WI38 (cell line): ENCODE measurements at regions not wholly inside any gene's neighbourhood (a gene's known extent, or its start where the extent isn't known, plus 50 kb on each side); places are given as distances from the start of the nearest gene placed in this dataset.
A peak's percentile ranks its signal among the peaks of the same experiment; 100 is the strongest.

ENCODE experiments used
- H3K4me3 ChIP-seq: 2 replicates; pipeline ENCODE4 v1.5.1; 2011; ENCODE audit warnings: low read depth, mild to moderate bottlenecking, control low read depth, low read length
- CTCF ChIP-seq: IDR thresholded peaks from 2 replicates; pipeline ENCODE4 v1.5.1; 2012; ENCODE audit warnings: low read depth, mild to moderate bottlenecking, control low read depth, low read length

- H3K4me3 ChIP-seq: no peak overlapping the region
- no peak for TF ChIP-seq CTCF
Measured at GRCh38 chr9:26742828-26743476, 149.7 kb downstream of the CAAP1 start.

GRCh38 chr9:26735160-26735559 is 157.4 kb downstream of the CAAP1 start:
- TF ChIP-seq CTCF: no peak

GRCh38 chr9:26729187-26729586 is 163.4 kb downstream of the CAAP1 start:
- TF ChIP-seq CTCF: no peak
- H3K4me3 ChIP-seq: no peak overlapping the region

More at GRCh38 chr9:26735160-26735559, 157.4 kb downstream of the CAAP1 start:
- no peak overlapping the region for H3K4me3 ChIP-seq

GRCh38 chr9:26727471-26727870 is 165.1 kb downstream of the CAAP1 start:
- TF ChIP-seq CTCF: no peak
- H3K4me3 ChIP-seq: no peak overlapping the region

GRCh38 chr9:26725573-26725972 is 167.0 kb downstream of the CAAP1 start:
- no peak for TF ChIP-seq CTCF

GRCh38 chr9:26723486-26723885 is 169.1 kb downstream of the CAAP1 start:
- peak; percentile 37; the same call in 1 of the 2 replicates for TF ChIP-seq CTCF
- H3K4me3 ChIP-seq: no peak overlapping the region

More at GRCh38 chr9:26725573-26725972, 167.0 kb downstream of the CAAP1 start:
- H3K4me3 ChIP-seq: no peak overlapping the region

- H3K4me3 ChIP-seq: no peak overlapping the region
- TF ChIP-seq CTCF: no peak
Measured at GRCh38 chr9:26722755-26723154, 169.8 kb downstream of the CAAP1 start.
